ENCODE measurements at regions not wholly inside any gene's neighbourhood (a gene's known extent, or its start where the extent isn't known, plus 50 kb on each side); places are given as distances from the start of the nearest gene placed in this dataset.

DNA sequence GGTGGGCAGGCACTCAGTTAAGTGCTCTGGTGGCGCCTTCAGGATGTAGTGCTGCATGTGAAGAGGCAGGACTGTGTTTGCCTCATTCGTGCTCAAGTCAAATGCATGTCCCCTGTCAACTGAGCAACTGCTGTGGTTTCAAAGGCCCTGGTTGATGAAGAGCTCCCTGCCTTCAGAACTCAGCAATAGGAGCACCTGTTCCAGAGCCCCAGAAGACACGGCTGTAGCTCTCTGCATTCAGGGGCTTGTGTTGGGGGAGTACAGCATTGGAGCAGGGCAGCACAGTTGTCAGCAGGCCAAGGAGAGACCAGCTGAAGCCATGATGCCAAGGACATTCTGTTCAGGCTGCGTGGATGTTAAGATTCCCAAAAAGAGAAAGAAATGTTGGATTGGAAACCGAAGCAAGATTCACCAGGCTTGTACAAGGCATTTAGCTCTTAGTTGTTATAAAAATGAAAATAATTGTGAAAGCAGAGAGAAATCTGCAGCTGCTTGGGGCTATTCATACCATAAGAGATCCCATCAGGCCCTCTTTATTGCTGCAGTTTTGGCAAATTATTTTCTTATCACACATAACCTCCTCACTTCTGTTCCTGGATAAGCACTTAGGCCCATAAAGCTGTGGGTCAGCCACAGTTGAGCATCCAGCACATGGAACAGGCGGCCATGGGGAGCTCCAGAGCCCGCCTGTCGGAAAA lies 252.4 kb upstream of the ZNF521 start:
- TF ChIP-seq CTCF (IDR thresholded peaks at IDR 0.05; ENCODE audit: borderline replicate concordance, extremely low read depth, low read length, poor library complexity, severe bottlenecking) (no peak), EZH2 (IDR thresholded peaks at IDR 0.05; ENCODE audit: borderline replicate concordance, low read depth, low read length, severe bottlenecking) (no peak)
